AML-193 (cell line): ENCODE measurements at regions not wholly inside any gene's neighbourhood (a gene's known extent, or its start where the extent isn't known, plus 50 kb on each side); places are given as distances from the start of the nearest gene placed in this dataset.

Experiments
- DNase-seq, 2 experiments: peaks; one replicate each; lab custom pipeline; 2025; lab: John Stamatoyannopoulos, UW

GRCh38 chr22:47570300-47570685, 807.8 kb downstream of the TBC1D22A start:
- no peak for DNase-seq

- DNase-seq: no peak
These were observed 807.2 kb downstream of the TBC1D22A start for GRCh38 chr22:47569389-47570299.

- DNase-seq: no peak
These were observed 806.2 kb downstream of the TBC1D22A start for GRCh38 chr22:47568700-47569099.

DNA sequence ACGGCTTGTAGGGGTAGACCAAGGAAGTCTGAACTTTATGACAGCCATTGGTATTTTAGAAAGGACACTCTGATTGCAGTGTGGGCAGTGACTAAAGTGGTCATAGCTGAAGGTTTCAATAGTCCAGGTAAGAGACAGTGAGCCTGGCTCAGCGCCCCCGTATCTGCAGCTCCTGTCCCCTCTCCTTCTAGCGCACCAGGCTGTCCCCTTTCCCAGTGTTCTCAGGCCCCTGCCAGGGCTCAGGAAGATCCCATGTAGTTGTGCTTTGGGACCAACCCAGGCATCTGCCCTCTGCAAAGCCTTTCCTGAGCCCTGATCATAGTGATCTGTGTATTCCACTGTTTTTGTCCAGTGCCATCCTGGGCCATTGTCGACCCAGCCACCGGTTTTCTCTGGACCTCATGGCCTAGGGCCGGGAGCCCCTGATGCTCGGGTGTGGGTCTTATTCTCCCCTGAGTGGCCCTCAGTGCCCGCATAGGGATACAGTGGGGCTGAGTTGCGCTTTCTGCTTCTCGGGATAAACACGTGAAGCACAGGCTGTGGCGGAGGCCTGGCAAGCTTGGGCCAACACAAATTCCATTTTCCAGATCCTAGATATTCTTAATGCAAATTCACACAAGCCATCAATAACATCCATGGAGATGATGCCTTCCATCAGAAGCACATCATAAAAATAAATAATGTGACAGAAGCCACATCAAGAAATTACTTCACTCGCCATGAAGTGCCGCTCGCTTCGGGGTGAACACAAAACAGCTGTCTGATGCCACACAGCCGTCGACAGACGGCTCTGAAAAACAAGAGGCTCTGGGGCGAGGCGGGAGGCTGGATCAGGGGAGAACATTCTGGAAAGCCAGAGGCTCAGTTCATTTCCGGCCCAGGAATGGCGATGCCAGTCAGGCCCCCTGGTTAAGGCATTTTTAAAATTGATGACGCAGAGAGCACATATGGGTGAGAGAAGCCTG, 805.0 kb downstream of the TBC1D22A start:
- no peak for DNase-seq

DNA sequence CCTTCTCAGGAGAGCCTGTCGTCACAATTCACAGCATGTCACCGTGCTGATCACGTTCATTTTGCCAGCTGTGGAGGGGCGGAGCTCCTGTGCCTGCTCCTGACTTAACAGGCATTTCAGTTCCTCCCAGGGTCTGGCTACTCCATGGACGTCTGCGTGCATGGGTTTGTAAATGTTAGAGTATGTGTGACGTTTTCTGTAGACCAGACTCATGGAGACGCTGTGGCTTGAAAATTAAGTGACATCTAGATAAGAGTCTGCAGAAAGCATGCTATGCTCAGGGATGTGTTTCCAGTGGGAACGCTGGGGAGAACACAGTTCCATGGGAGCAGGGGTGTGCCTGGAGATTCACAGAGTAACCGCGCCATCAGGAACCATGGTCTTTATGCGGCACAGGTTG, 804.0 kb downstream of the TBC1D22A start:
- no peak for DNase-seq

DNA sequence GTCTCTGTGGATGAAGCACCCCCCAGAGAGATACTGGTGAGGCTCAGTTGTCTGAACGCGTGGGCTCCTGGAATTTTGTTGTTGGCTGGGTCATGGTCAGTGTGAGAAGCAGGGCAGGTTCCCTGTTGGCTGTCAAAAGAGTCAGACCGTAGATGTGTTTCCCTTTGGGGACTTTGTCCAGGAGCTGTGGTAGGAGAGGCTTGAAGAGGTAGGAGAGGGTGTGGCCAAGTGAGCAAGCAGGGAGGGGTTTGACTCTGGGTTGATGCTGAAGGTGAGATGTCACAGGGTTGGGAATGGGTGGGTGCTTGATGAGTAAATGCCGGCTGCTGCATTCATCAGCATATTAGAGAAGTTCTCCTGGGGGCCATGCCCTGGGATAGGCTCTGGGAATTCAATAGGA, 803.2 kb downstream of the TBC1D22A start:
- DNase-seq: no peak

DNA sequence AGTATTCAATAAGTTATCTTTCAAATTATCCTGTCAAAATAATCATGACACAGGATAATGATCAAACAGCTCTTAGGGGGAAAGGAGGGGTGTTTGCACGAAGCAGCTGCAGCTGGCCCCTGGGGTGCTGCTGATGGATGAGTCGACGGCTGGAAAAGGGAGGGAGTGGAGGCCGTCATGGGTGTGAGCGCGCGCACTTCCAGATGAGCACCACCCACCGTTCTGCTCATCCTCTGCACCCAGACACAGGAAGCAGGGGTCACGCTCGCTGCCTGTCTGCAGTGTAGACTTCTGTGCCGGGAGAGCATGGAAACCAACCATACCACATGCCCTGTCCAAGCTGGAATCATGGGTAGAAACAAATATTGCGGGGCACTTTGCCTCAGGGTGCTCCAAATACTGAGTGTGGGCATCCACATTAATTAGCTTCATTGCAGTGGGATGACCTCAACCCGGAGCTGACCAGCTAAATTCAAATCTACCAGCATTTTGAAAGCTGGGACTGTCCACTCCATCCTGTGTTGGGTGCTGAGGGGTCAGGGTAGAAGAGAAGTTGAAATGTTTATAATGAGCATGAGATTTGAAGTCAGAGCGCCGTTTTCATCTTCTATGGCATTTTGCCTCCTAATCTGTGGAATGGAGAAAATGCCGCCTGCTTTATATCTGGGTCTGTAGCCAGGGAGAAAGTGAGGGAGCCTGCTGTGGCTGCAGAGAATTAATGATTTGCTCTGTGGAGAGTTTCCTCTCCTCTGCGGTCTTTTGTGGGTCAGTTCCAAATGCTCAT, 802.4 kb downstream of the TBC1D22A start:
- no peak for DNase-seq

DNA sequence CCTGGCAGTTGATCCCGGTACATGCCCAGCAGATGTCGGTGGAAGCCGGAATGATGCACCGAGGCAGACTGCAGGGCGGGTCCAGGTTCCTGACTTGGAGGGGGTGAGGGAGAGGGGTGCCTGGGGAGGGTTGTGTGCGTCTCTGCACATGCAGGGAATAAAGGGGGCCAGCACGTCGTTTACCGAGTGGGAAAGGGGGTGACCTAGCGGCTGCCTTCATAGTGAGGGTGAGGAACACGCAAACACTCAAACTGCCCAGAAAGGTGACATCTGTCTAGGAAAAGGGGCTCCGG, 801.7 kb downstream of the TBC1D22A start:
- no peak for DNase-seq

DNA sequence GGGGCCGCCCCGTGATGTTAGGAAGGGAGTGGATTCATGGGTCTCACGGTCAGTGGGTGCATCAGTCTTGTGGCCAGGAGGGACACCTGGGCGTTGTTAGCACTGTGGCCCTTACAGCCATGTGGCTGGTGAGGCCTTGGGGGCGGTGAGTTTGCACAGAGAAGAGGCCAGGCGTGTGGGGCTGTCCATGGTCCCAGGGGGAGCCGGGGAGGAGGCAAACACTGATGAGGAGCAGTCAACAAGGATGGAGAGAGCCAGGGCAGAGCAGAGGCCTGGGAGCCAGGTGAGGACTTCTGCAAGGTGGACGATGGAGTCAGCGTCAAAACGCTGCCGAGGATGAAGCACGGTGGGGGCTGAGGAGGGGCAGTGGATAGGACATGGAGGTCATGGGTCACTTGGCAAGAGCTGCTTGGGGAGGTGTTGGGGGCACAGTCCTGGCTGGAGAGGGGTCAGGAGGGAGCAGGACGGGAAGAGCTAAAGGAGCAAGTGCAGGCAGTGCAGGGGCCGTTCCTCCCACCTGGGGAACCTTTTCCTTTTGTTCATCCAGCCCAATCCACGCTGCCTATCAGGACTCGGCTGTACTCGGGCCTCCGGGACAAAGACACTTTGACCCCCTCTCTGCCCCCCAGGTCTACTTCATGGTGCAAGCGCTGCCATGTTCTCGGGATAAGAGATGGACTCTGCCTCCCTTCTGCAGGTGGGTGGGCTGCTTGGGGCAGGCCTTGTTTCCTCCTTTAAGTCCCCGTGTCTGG, 801.1 kb downstream of the TBC1D22A start:
- no peak for DNase-seq

DNA sequence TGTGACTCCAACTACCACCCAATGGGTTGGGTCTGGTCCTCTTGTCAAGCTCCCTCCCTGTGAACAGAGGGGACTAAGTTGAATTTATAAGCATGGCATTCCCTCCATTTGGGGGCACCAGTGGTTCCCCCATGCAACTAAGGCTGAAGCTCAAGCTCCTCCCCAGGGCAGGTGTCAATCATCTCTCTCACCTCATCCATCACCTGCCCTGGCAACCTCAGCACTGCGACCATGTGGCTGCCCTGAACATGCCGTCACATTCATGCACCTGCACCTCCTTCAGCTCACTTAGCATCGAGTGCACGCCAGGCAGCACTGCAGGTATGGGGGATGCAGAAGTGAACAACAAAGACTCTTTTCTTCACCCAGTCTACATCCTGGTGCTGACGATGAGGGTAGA, 799.3 kb downstream of the TBC1D22A start:
- DNase-seq: no peak

GRCh38 chr22:47561115-47561675, 798.7 kb downstream of the TBC1D22A start:
- no peak for DNase-seq

DNA sequence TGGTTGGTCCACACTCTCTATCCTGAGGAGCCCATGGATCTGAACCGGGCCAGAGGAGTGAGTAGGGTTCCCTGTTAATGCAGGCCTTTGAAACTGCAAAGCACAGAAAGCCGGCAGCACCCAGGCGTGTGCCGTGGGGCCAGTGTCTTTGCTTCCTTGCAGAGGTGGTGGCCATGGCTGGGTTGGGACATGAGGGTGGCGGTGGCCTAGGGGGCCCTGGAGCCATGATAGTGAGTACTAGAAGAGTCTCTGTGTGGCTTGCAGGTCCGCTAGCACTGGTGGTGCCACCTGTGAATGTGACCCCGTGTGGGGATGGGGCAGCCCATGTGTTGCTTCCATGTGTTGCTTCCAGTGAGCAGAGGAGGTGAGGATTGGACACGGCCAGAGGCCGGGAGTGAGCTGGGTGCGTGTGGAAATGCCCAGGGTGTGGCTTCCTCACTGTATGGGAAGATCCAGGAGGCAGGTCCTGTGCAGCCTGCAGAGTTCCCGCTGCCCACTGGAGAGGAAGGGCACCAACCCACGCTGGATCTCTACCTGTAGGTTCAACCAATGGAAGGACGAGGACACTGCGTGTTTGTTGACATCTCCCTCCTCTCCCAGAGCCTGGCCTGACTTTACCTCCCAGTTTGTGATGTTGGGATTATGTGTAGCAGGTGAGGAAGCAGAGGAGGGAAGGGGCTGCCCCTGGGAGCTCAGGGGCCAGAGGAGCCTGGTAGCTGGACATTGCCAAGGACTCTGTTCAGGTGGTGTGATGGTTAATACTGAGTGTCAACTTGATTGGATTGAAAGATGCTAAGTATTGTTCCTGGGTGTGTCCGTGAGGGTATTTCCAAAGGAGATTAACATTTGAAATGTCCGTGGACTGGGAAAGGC, 796.6 kb downstream of the TBC1D22A start:
- DNase-seq: no peak

DNA sequence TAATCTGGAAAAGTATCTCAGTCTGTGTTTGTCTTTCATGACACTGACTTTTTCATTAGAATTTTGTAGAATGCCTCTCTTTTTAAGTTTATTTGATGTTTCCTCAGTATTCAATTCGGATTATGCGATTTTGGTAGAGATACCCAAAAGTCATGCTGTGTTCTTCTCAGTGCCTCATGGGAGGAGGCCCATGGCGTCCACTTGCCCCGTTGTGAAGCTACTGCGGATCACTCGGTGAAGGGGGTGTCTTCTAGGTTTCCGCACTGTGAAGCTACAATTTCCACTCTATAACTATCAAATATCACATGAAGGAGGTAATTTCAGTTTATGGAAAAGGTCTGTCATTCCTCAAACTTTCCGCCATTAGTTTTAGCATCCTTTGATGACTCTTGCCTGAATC, 794.0 kb downstream of the TBC1D22A start:
- DNase-seq: no peak

- DNase-seq: no peak
These were observed 791.0 kb downstream of the TBC1D22A start for GRCh38 chr22:47553436-47553835.

DNA sequence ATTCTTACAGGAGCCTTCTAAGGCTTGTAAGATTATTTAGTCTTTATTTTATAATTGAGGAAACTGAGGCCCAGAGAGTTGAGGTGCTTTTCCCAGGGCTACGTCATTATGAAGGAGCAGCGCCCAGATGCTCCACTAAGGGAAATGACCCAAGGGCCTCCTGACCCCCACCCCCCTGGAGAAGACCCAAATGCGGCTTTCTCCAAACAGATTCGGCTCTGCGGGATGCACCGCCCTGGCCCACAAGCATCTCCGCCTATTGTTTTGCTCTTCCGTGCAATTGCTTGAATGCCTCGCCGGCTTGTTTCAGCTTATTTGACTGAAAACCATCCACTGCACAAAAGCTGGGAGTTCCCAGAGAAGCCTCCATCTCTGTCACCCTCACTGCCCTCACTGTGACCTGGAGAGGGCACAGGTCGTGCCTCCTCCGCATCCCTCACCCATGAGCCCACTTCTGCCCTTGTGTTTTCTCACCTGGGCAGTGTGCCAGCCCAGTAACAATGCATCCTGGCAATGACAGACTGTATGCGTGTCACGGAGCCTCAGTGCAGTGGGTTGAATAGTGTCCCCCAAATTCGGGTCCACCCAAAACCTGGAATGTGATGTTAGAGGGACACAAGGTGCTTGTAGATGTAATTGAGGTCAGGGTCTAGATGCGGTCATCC, 790.2 kb downstream of the TBC1D22A start:
- no peak for DNase-seq

GRCh38 chr22:47552024-47552423, 789.6 kb downstream of the TBC1D22A start:
- no peak for DNase-seq

- no peak for DNase-seq
These were observed 789.0 kb downstream of the TBC1D22A start for GRCh38 chr22:47551431-47551775.

DNA sequence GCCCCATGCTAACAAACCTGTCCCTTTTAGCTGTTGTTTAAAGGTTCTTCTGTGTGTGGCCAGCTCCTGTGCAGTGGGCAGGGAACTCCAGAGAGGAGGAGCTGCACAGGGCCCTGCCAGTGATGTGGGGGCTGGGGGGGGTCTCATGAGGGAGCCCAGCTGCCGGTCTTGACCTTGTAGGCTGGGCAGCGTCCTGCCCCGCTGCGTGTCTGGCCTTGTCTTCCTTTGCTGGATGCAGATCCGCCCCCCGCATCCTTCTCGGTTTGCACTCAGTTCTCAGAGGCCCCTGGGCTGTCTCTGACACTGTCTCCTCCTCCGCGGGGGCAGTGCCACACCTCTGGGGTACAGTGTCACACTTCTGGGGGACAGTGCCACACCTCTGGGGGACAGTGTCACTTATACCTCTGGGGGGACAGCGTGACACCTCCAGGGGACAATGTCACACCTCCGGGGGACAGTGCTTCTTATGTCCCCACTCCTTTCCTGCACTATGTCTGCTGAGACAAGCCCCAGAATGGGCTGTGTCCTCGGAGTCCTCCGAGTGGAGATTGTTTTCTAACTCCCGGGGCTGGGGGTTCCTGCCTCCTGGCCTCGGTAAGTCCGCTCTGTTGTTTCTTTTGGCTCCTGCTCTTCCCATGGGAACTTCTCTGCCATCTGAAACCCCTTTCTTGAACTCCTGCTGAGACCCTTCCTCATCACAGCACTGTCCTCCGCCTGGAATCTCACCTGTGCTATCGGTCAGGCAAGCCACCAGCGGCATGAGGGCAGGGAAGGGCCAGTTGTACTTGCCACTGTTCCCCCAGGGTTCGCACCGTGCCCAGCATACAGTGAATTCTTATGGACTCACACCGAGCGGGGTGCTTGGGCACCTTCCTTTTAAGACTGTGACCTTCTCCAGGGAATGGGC, 788.3 kb downstream of the TBC1D22A start:
- no peak for DNase-seq
